A549 (cell line): ENCODE measurements at regions not wholly inside any gene's neighbourhood (a gene's known extent, or its start where the extent isn't known, plus 50 kb on each side); places are given as distances from the start of the nearest gene placed in this dataset.

Experiments used
- ATAC-seq, 2 experiments: fragments of 200-7000 bp in 1 of 2; fragments of >200 bp in 1 of 2; cut with Nextera tagmentation in 1 of 2; cut with Tn5 transposase in 1 of 2; 3 replicates each; pipeline versions ENCODE4 v1.8.0 to v1.9.1; 2018 to 2020; ENCODE audit warnings: mild to moderate bottlenecking in 1 of 2, moderate library complexity in 1 of 2
- CTCF ChIA-PET: fragments of 300-600 bp; sonication (Branson Sonifier 250); formaldehyde crosslinking; extraction: SDS; loops from one replicate; lab custom pipeline; 2021; ENCODE audit warnings: antibody characterized with exemption, inconsistent platforms; lab: Yijun Ruan, JAX
- POLR2A ChIA-PET: fragments of 350-600 bp; formaldehyde crosslinking; extraction: SDS; loops from one replicate; lab custom pipeline; 2021; ENCODE audit warnings: antibody characterized with exemption, inconsistent platforms; lab: Yijun Ruan, JAX
- DNase-seq, 2 experiments: peaks; one replicate each; pipeline versions ENCODE4 v3.0.0 to v3.0.0-alpha.2; 2011 to 2016; ENCODE audit warnings: low read depth in 1 of 2, low spot score in 1 of 2
- FAIRE-seq: peaks from 2 replicates; lab custom pipeline; 2011; peaks lifted over from hg19 to GRCh38; lab: Jason Lieb, UNC
- H3K27ac ChIP-seq, 2 experiments: fragments of >200 bp; sonication (Bioruptor Twin); formaldehyde crosslinking; 3 replicates each; pipeline ENCODE4 v1.5.1; 2016 to 2017
- H3K4me1 ChIP-seq: fragments of >200 bp; sonication (Bioruptor Twin); formaldehyde crosslinking; 3 replicates; pipeline ENCODE4 v1.6.1; 2016
- H3K4me2 ChIP-seq: fragments of >200 bp; sonication (Bioruptor Twin); formaldehyde crosslinking; 3 replicates; pipeline ENCODE4 v1.6.1; 2016
- H3K4me3 ChIP-seq: fragments of >200 bp; sonication (Bioruptor Twin); formaldehyde crosslinking; 3 replicates; pipeline ENCODE4 v1.5.1; 2016
- H3K9me3 ChIP-seq: fragments of >200 bp; sonication (Bioruptor Twin); formaldehyde crosslinking; 3 replicates; pipeline ENCODE4 v1.6.1; 2016
- BHLHE40 ChIP-seq: IDR thresholded peaks from 2 replicates; pipeline ENCODE4 v1.6.1; 2012; ENCODE audit warnings: low read depth, low read length, inconsistent platforms
- CHD2 ChIP-seq: fragments of 150-350 bp; IDR thresholded peaks from 2 replicates; pipeline ENCODE4 v1.6.1; 2014; ENCODE audit warnings: low read length; ENCODE audit not compliant: partially characterized antibody
- EHF ChIP-seq: fragments of 250-450 bp; sonication (Bioruptor Pico); IDR thresholded peaks from 2 replicates; pipeline ENCODE4 v1.5.0; 2020; ENCODE audit warnings: mild to moderate bottlenecking
- EHMT2 ChIP-seq: fragments of 200-600 bp; sonication (generic); IDR thresholded peaks from 2 replicates; pipeline ENCODE4 v1.6.1; 2016; ENCODE audit warnings: antibody characterized with exemption, low read depth, mild to moderate bottlenecking, moderate library complexity
- EP300 ChIP-seq, 2 experiments: fragments of >200 bp; sonication (Bioruptor Twin); formaldehyde crosslinking; IDR thresholded peaks; 2 replicates in 1 of 2; 3 replicates in 1 of 2; pipeline ENCODE4 v1.6.1; 2016 to 2017
- ESRRA ChIP-seq: fragments of 150-350 bp; IDR thresholded peaks from 2 replicates; pipeline ENCODE4 v1.6.1; 2014; ENCODE audit warnings: mild to moderate bottlenecking, low read length, borderline replicate concordance
- FOSL2 ChIP-seq, 2 experiments: fragments of 450-650 bp in 1 of 2; fragments of >200 bp in 1 of 2; sonication (Bioruptor Twin) in 1 of 2; formaldehyde crosslinking; IDR thresholded peaks; 2 replicates each; pipeline versions ENCODE4 v1.5.0 to v1.6.1; 2016 to 2020; ENCODE audit warnings: mild to moderate bottlenecking in 1 of 2, moderate library complexity in 1 of 2
- HOXB13 ChIP-seq: fragments of 250-450 bp; sonication (Bioruptor Pico); IDR thresholded peaks from 2 replicates; pipeline ENCODE4 v1.5.0; 2020; ENCODE audit warnings: low read depth, mild to moderate bottlenecking, moderate library complexity
- MYC ChIP-seq: IDR thresholded peaks from 2 replicates; pipeline ENCODE4 v1.6.1; 2012; ENCODE audit warnings: mild to moderate bottlenecking, inconsistent platforms, low read length, improper control_type of control experiment, borderline replicate concordance
- NPAS2 ChIP-seq: fragments of 250-450 bp; sonication (Bioruptor Pico); IDR thresholded peaks from 2 replicates; pipeline ENCODE4 v1.8.0; 2022; ENCODE audit warnings: mild to moderate bottlenecking, moderate library complexity, borderline replicate concordance
- NR3C1 ChIP-seq: fragments of >200 bp; sonication (Bioruptor Twin); formaldehyde crosslinking; IDR thresholded peaks from 3 replicates; pipeline ENCODE4 v1.6.1; 2017
- PHF8 ChIP-seq: fragments of 200-600 bp; sonication (generic); IDR thresholded peaks from 2 replicates; pipeline ENCODE4 v1.6.1; 2016; ENCODE audit warnings: low read depth, mild to moderate bottlenecking, antibody characterized with exemption, moderate library complexity, borderline replicate concordance
- POLR2AphosphoS2 ChIP-seq: conservative IDR thresholded peaks from 2 replicates; pipeline ENCODE4 v1.6.1; 2012; ENCODE audit warnings: low read length, improper control_type of control experiment, inconsistent platforms
- RAD21 ChIP-seq, 2 experiments: fragments of >200 bp in 1 of 2; sonication (Bioruptor Twin) in 1 of 2; formaldehyde crosslinking in 1 of 2; IDR thresholded peaks in 1 of 2; conservative IDR thresholded peaks in 1 of 2; 2 replicates in 1 of 2; 3 replicates in 1 of 2; pipeline ENCODE4 v1.6.1; 2012 to 2018; ENCODE audit warnings: inconsistent platforms in 1 of 2
- RCOR1 ChIP-seq: fragments of 150-350 bp; IDR thresholded peaks from 2 replicates; pipeline ENCODE4 v1.6.1; 2014; ENCODE audit warnings: antibody characterized with exemption, low read length, low read depth
- RFX5 ChIP-seq: fragments of 450-650 bp; IDR thresholded peaks from 2 replicates; pipeline ENCODE4 v1.7.1; 2014; ENCODE audit warnings: antibody characterized with exemption, mild to moderate bottlenecking, moderate library complexity
- RNF2 ChIP-seq: fragments of 200-600 bp; sonication (generic); IDR thresholded peaks from 2 replicates; pipeline ENCODE4 v1.6.1; 2016; ENCODE audit warnings: low read depth, mild to moderate bottlenecking, antibody characterized with exemption, moderate library complexity, borderline replicate concordance
- SREBF2 ChIP-seq: fragments of 450-650 bp; IDR thresholded peaks from 2 replicates; pipeline ENCODE4 v1.6.1; 2014; ENCODE audit warnings: mild to moderate bottlenecking, moderate library complexity
- TP53 ChIP-seq: fragments of 250-450 bp; sonication (Bioruptor Pico); IDR thresholded peaks from 2 replicates; pipeline ENCODE4 v1.5.0; 2021; ENCODE audit warnings: mild to moderate bottlenecking, moderate library complexity
- ZNF302 ChIP-seq: fragments of 250-450 bp; sonication (Bioruptor Pico); IDR thresholded peaks from 2 replicates; pipeline ENCODE4 v1.9.0; 2021; ENCODE audit warnings: inconsistent platforms, mild to moderate bottlenecking, moderate library complexity
- ZSCAN20 ChIP-seq: fragments of 250-450 bp; sonication (Bioruptor Pico); IDR thresholded peaks from 2 replicates; pipeline ENCODE4 v1.8.0; 2022; ENCODE audit warnings: mild to moderate bottlenecking, moderate library complexity
- WGBS: methylation state at CpG from one replicate; pipeline ENCODE4 v1.1.6; 2017; ENCODE audit errors: missing lambda C conversion rate; 5-methylcytosine and 5-hydroxymethylcytosine counted together
- TF ChIP-seq, protein P1 (sequence below): IDR thresholded peaks from 2 replicates; pipeline ENCODE4 v1.6.1; 2012
- TF ChIP-seq, protein P2 (sequence below): IDR thresholded peaks from 2 replicates; pipeline ENCODE4 v1.6.1; 2012
- TF ChIP-seq, protein P3 (sequence below): fragments of 250-450 bp; sonication (Bioruptor Pico); IDR thresholded peaks from 2 replicates; pipeline ENCODE4 v1.5.0; 2020; ENCODE audit warnings: low read depth, mild to moderate bottlenecking, moderate library complexity
- TF ChIP-seq, protein P4 (sequence below): fragments of 450-650 bp; IDR thresholded peaks from 2 replicates; pipeline ENCODE4 v1.6.1; 2014; ENCODE audit warnings: antibody characterized with exemption
- TF ChIP-seq, protein P5 (sequence below): fragments of >200 bp; sonication (Bioruptor Twin); formaldehyde crosslinking; IDR thresholded peaks from 3 replicates; pipeline ENCODE4 v1.6.1; 2016
- TF ChIP-seq, protein P6 (sequence below): fragments of >200 bp; sonication (Bioruptor Twin); formaldehyde crosslinking; IDR thresholded peaks from 2 replicates; pipeline ENCODE4 v1.6.1; 2016

DNA sequence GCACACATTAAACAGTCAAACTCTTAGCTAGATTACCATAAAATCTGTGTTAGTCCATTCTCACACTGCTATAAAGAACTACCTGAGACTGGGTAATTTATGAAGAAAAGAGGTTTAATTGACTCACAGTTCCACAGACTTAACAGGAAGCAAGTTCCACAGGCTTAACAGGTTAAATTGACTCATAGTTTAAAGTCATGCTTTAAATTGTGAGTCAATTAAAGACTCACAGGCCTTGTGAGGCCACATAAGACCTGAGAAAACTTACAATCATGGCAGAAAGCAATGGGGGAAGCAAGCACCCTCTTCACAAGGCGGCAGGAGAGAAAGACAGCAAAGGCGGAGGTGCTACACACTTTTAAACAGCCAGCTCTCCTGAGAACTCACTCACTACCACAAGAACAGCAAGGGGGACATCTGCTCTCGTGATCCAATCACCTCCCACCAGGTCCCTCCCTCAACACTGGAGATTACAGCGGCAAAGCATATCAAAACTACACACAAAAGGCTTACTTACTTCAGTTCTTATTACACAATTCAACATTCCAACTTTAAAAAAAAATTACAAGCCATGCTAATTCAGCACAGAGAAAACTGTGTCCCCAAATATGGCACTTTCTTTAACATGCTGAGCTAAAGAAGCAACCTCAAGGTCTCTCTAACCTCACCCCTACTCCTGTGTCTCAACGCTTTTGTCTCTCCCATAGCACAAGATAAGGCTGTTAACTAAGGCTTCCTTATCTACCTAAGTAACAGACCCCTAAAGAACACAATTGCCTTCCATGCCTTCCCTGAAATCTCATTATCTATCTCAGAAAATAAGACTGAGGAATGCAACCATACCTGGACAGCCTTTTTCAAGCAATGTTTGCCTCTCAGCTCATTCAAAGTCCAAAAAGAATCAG lies 805.1 kb downstream of the NR2F1-AS1 start:
- ATAC-seq: no peak
- Histone ChIP-seq H3K4me1 (no peaks in the 10 kb centered on the region), H3K4me2 (no peak overlapping the region), H3K9me3 (no peaks in the 10 kb centered on the region), H3K4me3 (no peak overlapping the region), H3K27ac (no peak overlapping the region)
- CTCF ChIA-PET: no interaction called here
- POLR2A ChIA-PET: no interaction called here
- DNase-seq: no peak
- TF ChIP-seq BHLHE40 (no peak), NPAS2 (no peak), EHMT2 (no peak), MYC (no peak), FOSL2 (IDR thresholded peaks at IDR 0.05) (no peak), FOSL2 (CRISPR knock-in tag; IDR thresholded peaks at IDR 0.05) (no peak), POLR2AphosphoS2 (no peak), EP300 (IDR thresholded peaks at IDR 0.05) (no peak), CHD2 (no peak), PHF8 (no peak), NR3C1 (no peak), ESRRA (no peak)
- TF ChIP-seq, protein P1, sequence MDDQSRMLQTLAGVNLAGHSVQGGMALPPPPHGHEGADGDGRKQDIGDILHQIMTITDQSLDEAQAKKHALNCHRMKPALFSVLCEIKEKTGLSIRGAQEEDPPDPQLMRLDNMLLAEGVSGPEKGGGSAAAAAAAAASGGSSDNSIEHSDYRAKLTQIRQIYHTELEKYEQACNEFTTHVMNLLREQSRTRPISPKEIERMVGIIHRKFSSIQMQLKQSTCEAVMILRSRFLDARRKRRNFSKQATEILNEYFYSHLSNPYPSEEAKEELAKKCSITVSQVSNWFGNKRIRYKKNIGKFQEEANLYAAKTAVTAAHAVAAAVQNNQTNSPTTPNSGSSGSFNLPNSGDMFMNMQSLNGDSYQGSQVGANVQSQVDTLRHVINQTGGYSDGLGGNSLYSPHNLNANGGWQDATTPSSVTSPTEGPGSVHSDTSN: no peak
- TF ChIP-seq, protein P2, sequence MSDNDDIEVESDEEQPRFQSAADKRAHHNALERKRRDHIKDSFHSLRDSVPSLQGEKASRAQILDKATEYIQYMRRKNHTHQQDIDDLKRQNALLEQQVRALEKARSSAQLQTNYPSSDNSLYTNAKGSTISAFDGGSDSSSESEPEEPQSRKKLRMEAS: no peak
- no peak for FAIRE-seq
- WGBS: 87% methylated on average over 5 of the region's 5 CpGs

DNA sequence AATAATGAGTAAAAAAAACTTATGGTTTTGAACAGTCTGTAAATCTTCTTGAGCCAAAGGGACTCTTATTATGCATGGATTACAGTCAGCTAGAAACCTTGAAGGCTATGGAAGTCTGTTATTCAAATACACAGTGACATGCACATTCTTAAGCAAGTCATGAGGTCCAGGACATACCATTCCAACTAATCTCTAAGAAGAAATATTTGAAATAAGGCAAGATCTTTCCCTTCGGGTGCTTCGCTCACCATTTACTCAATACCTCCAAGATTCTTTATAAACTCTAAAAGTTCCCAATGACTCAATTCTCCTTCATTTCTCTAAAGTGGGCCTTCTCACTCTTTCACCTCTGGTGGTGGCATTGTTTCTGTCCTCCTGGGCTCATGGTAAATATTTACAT lies 811.0 kb downstream of the NR2F1-AS1 start:
- no peak for TF ChIP-seq RAD21 (conservative IDR thresholded peaks at IDR 0.05 in 1 of 2, IDR thresholded peaks at IDR 0.05 in 1 of 2)
- TF ChIP-seq HOXB13 (CRISPR knock-in tag): no peak
- no peak for TF ChIP-seq RNF2
- no peak for TF ChIP-seq RFX5
- TF ChIP-seq SREBF2: no peak
- no peak for TF ChIP-seq PHF8
- no peak for TF ChIP-seq ZSCAN20 (CRISPR knock-in tag)
- TF ChIP-seq RCOR1: no peak
- no peak for TF ChIP-seq TP53 (CRISPR knock-in tag)
- TF ChIP-seq, protein P3, sequence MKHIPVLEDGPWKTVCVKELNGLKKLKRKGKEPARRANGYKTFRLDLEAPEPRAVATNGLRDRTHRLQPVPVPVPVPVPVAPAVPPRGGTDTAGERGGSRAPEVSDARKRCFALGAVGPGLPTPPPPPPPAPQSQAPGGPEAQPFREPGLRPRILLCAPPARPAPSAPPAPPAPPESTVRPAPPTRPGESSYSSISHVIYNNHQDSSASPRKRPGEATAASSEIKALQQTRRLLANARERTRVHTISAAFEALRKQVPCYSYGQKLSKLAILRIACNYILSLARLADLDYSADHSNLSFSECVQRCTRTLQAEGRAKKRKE (CRISPR knock-in tag): no peak
- TF ChIP-seq, protein P4, sequence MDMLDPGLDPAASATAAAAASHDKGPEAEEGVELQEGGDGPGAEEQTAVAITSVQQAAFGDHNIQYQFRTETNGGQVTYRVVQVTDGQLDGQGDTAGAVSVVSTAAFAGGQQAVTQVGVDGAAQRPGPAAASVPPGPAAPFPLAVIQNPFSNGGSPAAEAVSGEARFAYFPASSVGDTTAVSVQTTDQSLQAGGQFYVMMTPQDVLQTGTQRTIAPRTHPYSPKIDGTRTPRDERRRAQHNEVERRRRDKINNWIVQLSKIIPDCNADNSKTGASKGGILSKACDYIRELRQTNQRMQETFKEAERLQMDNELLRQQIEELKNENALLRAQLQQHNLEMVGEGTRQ: no peak
- TF ChIP-seq EHF (CRISPR knock-in tag): no peak
- TF ChIP-seq, protein P5, sequence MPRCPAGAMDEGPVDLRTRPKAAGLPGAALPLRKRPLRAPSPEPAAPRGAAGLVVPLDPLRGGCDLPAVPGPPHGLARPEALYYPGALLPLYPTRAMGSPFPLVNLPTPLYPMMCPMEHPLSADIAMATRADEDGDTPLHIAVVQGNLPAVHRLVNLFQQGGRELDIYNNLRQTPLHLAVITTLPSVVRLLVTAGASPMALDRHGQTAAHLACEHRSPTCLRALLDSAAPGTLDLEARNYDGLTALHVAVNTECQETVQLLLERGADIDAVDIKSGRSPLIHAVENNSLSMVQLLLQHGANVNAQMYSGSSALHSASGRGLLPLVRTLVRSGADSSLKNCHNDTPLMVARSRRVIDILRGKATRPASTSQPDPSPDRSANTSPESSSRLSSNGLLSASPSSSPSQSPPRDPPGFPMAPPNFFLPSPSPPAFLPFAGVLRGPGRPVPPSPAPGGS: no peak
- TF ChIP-seq, protein P6, sequence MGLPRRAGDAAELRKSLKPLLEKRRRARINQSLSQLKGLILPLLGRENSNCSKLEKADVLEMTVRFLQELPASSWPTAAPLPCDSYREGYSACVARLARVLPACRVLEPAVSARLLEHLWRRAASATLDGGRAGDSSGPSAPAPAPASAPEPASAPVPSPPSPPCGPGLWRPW: no peak
- no peak for TF ChIP-seq NPAS2
- TF ChIP-seq ZNF302 (CRISPR knock-in tag): no peak
- TF ChIP-seq, all 56 proteins: peak for 0
- Histone ChIP-seq H3K4me1 (no peaks in the 10 kb centered on the region), H3K9me3 (no peaks in the 10 kb centered on the region), H3K27ac (no peak overlapping the region), H3K4me3 (no peak overlapping the region), H3K4me2 (no peak overlapping the region)
- FAIRE-seq: no peak
- POLR2A ChIA-PET: no interaction called here
- WGBS: 90% methylated on average over 2 of the region's 2 CpGs
- no peak for ATAC-seq
- CTCF ChIA-PET: interaction anchor here (1.1 kb wide), 1 partner anchor 11 kb away, joined by 3 read pairs; no protein-coding TSS in a partner anchor
- DNase-seq: no peak
